Calu3 (cell line): ENCODE measurements at regions not wholly inside any gene's neighbourhood (a gene's known extent, or its start where the extent isn't known, plus 50 kb on each side); places are given as distances from the start of the nearest gene placed in this dataset.

Experiments used
- BruUV-seq: library from RNA; stranded (reverse); fragments of 400-500 nt; replicated peaks from 2 replicates; lab custom pipeline; 2021; lab: Mats Ljungman, UMichigan
- CTCF ChIA-PET: fragments of 300-600 bp; sonication (Branson Sonifier 250); formaldehyde crosslinking; loops from one replicate; lab custom pipeline; 2022; ENCODE audit warnings: antibody characterized with exemption; lab: Charles Lee
- DNase-seq: peaks from one replicate; pipeline ENCODE4 v3.0.0; 2022
- H3K27ac Mint-ChIP-seq: one replicate; pipeline ENCODE4 v1.8.0; 2022; ENCODE audit warnings: mixed read lengths; ENCODE audit not compliant: unreplicated experiment
- H3K27me3 Mint-ChIP-seq: one replicate; pipeline ENCODE4 v1.8.0; 2022; ENCODE audit warnings: mixed read lengths; ENCODE audit not compliant: unreplicated experiment
- H3K36me3 Mint-ChIP-seq: one replicate; pipeline ENCODE4 v1.8.0; 2022; ENCODE audit warnings: mild to moderate bottlenecking, moderate library complexity, mixed read lengths; ENCODE audit not compliant: insufficient read depth, unreplicated experiment
- H3K4me1 Mint-ChIP-seq: one replicate; pipeline ENCODE4 v1.8.0; 2022; ENCODE audit warnings: mild to moderate bottlenecking, low read depth, mixed read lengths; ENCODE audit not compliant: unreplicated experiment
- H3K4me3 Mint-ChIP-seq: one replicate; pipeline ENCODE4 v1.8.0; 2022; ENCODE audit warnings: mild to moderate bottlenecking, low read depth, moderate library complexity, mixed read lengths; ENCODE audit not compliant: unreplicated experiment
- H3K9me3 Mint-ChIP-seq: one replicate; pipeline ENCODE4 v1.8.0; 2022; ENCODE audit warnings: low read depth, mixed read lengths; ENCODE audit not compliant: unreplicated experiment
- CTCF ChIP-seq: fragments of 200-600 bp; IDR thresholded peaks from one replicate; pipeline ENCODE4 v1.8.0; 2022; ENCODE audit warnings: antibody characterized with exemption; ENCODE audit not compliant: unreplicated experiment
- intact Hi-C: fragments of 100-400 bp; cut with micrococcal nuclease; formaldehyde crosslinking; loops from one replicate; pipeline ENCODE4 v1.10.0; 2022; ENCODE audit not compliant: unreplicated experiment

- no TSS peak for BruUV-seq
- Mint-ChIP-seq H3K9me3 (no peaks in the 10 kb centered on the region), H3K27me3 (no peaks in the 10 kb centered on the region), H3K27ac (no peak overlapping the region), H3K4me3 (no peak overlapping the region), H3K4me1 (peaks cover 21% of the 10 kb centered on the region), H3K36me3 (peaks cover 13% of the 10 kb centered on the region)
- DNase-seq: no peak
- no peak for TF ChIP-seq CTCF
- CTCF ChIA-PET: no interaction called here
- intact Hi-C loops: no loop called here
These were observed 176.7 kb downstream of the SMAD6 start for GRCh38 chr15:66878761-66879160.

GRCh38 chr15:66879531-66880368, 177.7 kb downstream of the SMAD6 start:
- intact Hi-C loops: no loop called here
- no peak for TF ChIP-seq CTCF
- peaks cover 13% of the 10 kb centered on the region for H3K36me3 Mint-ChIP-seq
- no peak for DNase-seq
- CTCF ChIA-PET: interaction anchor here (0.6 kb wide), 1 partner anchor 1126 kb away, joined by 6 read pairs; no protein-coding TSS in a partner anchor
- H3K27ac Mint-ChIP-seq: no peak overlapping the region
- H3K9me3 Mint-ChIP-seq: no peaks in the 10 kb centered on the region
- H3K4me1 Mint-ChIP-seq: peaks cover 30% of the 10 kb centered on the region
- H3K27me3 Mint-ChIP-seq: no peaks in the 10 kb centered on the region
- no TSS peak for BruUV-seq
- H3K4me3 Mint-ChIP-seq: no peak overlapping the region

GRCh38 chr15:66880380-66881155, 178.5 kb downstream of the SMAD6 start:
- TF ChIP-seq CTCF: no peak
- H3K4me3 Mint-ChIP-seq: no peak overlapping the region
- H3K9me3 Mint-ChIP-seq: no peaks in the 10 kb centered on the region
- CTCF ChIA-PET: no interaction called here
- intact Hi-C loops: no loop called here
- no peak overlapping the region for H3K27ac Mint-ChIP-seq
- BruUV-seq: no TSS peak
- H3K4me1 Mint-ChIP-seq: peaks cover 30% of the 10 kb centered on the region
- H3K27me3 Mint-ChIP-seq: no peaks in the 10 kb centered on the region
- H3K36me3 Mint-ChIP-seq: peaks cover 13% of the 10 kb centered on the region
- DNase-seq: no peak

- DNase-seq: no peak
- H3K4me3 Mint-ChIP-seq: no peak overlapping the region
- H3K36me3 Mint-ChIP-seq: peaks cover 13% of the 10 kb centered on the region
- no peak for TF ChIP-seq CTCF
- peaks cover 30% of the 10 kb centered on the region for H3K4me1 Mint-ChIP-seq
- no peaks in the 10 kb centered on the region for H3K27me3 Mint-ChIP-seq
- peak overlapping the region; percentile 42 for H3K27ac Mint-ChIP-seq
- no peaks in the 10 kb centered on the region for H3K9me3 Mint-ChIP-seq
- no TSS peak for BruUV-seq
- intact Hi-C loops: no loop called here
- CTCF ChIA-PET: no interaction called here
These were observed 179.3 kb downstream of the SMAD6 start for GRCh38 chr15:66881173-66881905.
